Muscle layer of duodenum (tissue), 2 donors: ENCODE measurements at regions not wholly inside any gene's neighbourhood (a gene's known extent, or its start where the extent isn't known, plus 50 kb on each side); places are given as distances from the start of the nearest gene placed in this dataset.
"Not testable (repeated sequence)": the region's sequence is repeated elsewhere in the genome, so short reads cannot be mapped to it uniquely, and the experiment has no call there.

Experiments used
- H3K27ac ChIP-seq: one replicate; pipeline ENCODE4 v1.7.0; 2013; ENCODE audit warnings: mild to moderate bottlenecking, low read length
- H3K27me3 ChIP-seq: one replicate; pipeline ENCODE4 v1.7.0; 2013; ENCODE audit warnings: low read depth, mild to moderate bottlenecking, control low read depth, low read length
- H3K36me3 ChIP-seq, 2 donors: one replicate each; pipeline ENCODE4 v1.7.0; 2013; ENCODE audit warnings: low read length in 2 of 2, control low read depth in 1 of 2, mild to moderate bottlenecking in 1 of 2; ENCODE audit not compliant: insufficient read depth in 2 of 2, control insufficient read depth in 1 of 2
- H3K4me1 ChIP-seq, 2 donors: one replicate each; pipeline ENCODE4 v1.7.0; 2013; ENCODE audit warnings: low read length in 2 of 2, mild to moderate bottlenecking in 2 of 2, control low read depth in 1 of 2, moderate library complexity in 1 of 2; ENCODE audit not compliant: insufficient read depth in 2 of 2, control insufficient read depth in 1 of 2
- H3K4me3 ChIP-seq, 2 donors: one replicate each; pipeline ENCODE4 v1.7.0; 2013; ENCODE audit warnings: low read length in 2 of 2, low read depth in 1 of 2, mild to moderate bottlenecking in 1 of 2
- H3K9me3 ChIP-seq, 2 donors: one replicate each; pipeline ENCODE4 v1.7.0; 2013; ENCODE audit warnings: low read length in 2 of 2, control low read depth in 1 of 2, mild to moderate bottlenecking in 1 of 2; ENCODE audit not compliant: control insufficient read depth in 1 of 2
- donor health status: healthy.

- no peak overlapping the region for H3K27ac ChIP-seq
- H3K27me3 ChIP-seq: no peaks in the 10 kb centered on the region
- H3K36me3 ChIP-seq: no peaks in the 10 kb centered on the region
- no peaks in the 10 kb centered on the region for H3K4me1 ChIP-seq
- H3K4me3 ChIP-seq: no peak overlapping the region
- no peaks in the 10 kb centered on the region for H3K9me3 ChIP-seq
Observed at GRCh38 chr22:27598792-27599191, 202.8 kb downstream of the MN1 start.

GRCh38 chr22:27601195-27601594 is 200.4 kb downstream of the MN1 start:
- no peak overlapping the region for H3K27ac ChIP-seq
- no peaks in the 10 kb centered on the region for H3K9me3 ChIP-seq
- no peaks in the 10 kb centered on the region for H3K27me3 ChIP-seq
- no peaks in the 10 kb centered on the region for H3K36me3 ChIP-seq
- H3K4me3 ChIP-seq: no peak overlapping the region
- H3K4me1 ChIP-seq: no peaks in the 10 kb centered on the region

GRCh38 chr22:27602390-27602789 is 199.2 kb downstream of the MN1 start:
- H3K27me3 ChIP-seq: no peaks in the 10 kb centered on the region
- H3K27ac ChIP-seq: no peak overlapping the region
- no peaks in the 10 kb centered on the region for H3K9me3 ChIP-seq
- H3K36me3 ChIP-seq: no peaks in the 10 kb centered on the region
- H3K4me1 ChIP-seq: no peaks in the 10 kb centered on the region
- H3K4me3 ChIP-seq: no peak overlapping the region

DNA sequence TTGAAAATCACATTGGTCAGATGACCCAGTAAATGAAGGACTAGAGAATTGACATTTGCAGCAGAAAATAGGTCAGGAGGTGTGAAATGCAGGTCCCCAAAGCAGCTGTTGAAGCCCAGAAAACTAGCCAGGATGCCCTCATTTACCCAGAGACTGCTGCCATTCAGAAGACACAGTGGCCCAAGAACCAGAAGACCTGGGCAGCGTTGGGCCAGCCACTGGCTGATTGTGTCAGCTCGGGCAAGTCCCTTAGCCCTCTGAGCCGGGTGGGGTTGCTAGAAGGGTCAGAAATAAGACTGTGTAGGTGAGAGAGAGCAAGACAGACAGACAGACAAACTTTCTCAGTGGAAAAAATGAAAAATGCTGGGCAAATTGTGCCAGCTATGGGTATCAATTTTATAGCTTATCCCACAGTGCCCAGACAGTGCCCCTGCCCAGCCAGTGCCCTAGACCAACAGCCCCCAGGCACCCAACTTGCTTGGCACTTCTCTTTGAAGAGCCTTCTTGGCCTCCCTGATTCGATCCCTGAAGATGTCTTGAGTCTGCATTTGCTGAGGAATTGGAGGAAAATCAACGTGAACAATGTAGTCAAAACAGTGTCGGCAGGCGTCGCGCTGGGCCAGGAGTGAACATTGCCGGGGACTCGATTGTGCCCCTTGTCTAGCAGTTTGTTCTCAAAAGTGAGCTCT is 198.3 kb downstream of the MN1 start:
- H3K36me3 ChIP-seq: no peaks in the 10 kb centered on the region
- no peak overlapping the region for H3K27ac ChIP-seq
- no peaks in the 10 kb centered on the region for H3K27me3 ChIP-seq
- H3K4me3 ChIP-seq: no peak overlapping the region
- H3K4me1 ChIP-seq: no peaks in the 10 kb centered on the region
- no peaks in the 10 kb centered on the region for H3K9me3 ChIP-seq

- Histone ChIP-seq H3K27me3 (no peaks in the 10 kb centered on the region), H3K27ac (no peak overlapping the region), H3K9me3 (no peaks in the 10 kb centered on the region), H3K4me3 (no peak overlapping the region), H3K36me3 (no peaks in the 10 kb centered on the region), H3K4me1 (no peaks in the 10 kb centered on the region)
Observed at GRCh38 chr22:27603800-27604144, 197.8 kb downstream of the MN1 start.

DNA sequence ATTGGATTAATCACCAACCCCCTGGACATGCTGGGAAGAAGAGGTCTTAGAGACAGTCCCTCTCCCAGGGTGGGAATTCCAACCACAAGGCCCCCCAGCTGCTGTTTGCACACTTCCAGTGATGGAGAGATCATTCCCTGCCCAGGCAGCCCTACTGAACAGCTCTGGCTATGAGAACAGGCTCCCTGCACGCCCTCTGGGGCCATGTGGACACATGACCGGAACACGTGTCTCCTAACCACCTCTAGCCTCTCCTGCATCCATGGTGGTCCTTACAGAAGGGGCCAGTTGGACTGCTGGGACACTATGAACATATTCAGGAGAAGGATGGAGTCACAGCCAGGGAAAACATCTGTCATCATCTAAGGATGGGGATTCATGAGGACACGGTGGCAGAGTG is 196.2 kb downstream of the MN1 start:
- Histone ChIP-seq H3K4me3 (no peak overlapping the region), H3K27ac (no peak overlapping the region), H3K9me3 (no peaks in the 10 kb centered on the region), H3K36me3 (no peaks in the 10 kb centered on the region), H3K4me1 (no peaks in the 10 kb centered on the region), H3K27me3 (no peaks in the 10 kb centered on the region)

DNA sequence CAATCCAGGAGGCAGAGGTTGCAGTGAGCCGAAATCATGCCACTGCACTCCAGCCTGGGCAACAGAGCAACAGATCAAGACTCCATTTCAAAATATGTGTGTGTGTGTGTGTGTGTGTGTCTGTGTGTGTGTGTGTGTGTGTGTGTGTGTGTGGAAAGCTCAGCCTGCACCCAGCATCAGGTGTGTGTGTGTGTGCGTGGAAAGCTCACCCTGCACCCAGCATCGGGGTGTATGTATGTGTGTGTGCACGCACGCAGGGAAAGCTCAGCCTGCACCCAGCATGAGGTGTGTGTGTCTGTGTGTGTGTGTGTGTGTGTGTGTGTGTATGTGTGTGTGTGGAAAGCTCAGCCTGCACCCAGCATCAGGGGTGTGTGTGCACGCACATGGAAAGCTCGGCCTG is 193.8 kb downstream of the MN1 start:
- H3K9me3 ChIP-seq, H3K36me3 ChIP-seq, H3K27ac ChIP-seq, H3K4me3 ChIP-seq, H3K4me1 ChIP-seq, H3K27me3 ChIP-seq: not testable (repeated sequence)

DNA sequence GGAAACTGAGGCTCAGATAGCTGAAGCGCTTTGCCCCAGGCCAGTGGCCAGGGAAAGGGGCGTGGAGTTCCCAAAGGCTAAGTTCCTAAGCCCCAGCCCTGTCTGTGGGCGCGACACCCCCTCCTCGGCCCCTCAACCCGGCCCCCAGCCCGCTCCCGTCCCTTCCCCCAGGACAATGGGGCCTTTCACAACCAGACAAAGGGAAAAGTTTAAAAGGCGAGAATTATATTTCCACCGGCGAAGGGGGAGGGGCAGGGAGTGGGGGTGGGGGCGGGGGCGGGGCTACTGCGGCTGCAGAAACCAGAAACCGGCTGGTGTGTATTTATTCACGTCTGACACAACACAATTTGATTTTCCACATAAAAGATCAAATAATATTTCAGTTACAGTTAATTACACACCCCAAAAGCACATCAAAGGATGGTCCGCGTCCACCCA is 192.1 kb downstream of the MN1 start:
- Histone ChIP-seq H3K27me3 (peaks cover 9% of the 10 kb centered on the region), H3K9me3 (no peaks in the 10 kb centered on the region), H3K4me1 (peaks cover 0 to 5% of the 10 kb centered on the region in 2 donors), H3K36me3 (no peaks in the 10 kb centered on the region), H3K4me3 (no peak overlapping the region), H3K27ac (no peak overlapping the region)

- H3K27ac ChIP-seq, H3K4me1 ChIP-seq, H3K4me3 ChIP-seq, H3K9me3 ChIP-seq, H3K36me3 ChIP-seq: not testable (repeated sequence)
- peaks cover 14% of the 10 kb centered on the region for H3K27me3 ChIP-seq
Observed at GRCh38 chr22:27610164-27610563, 191.4 kb downstream of the MN1 start.

GRCh38 chr22:27610863-27611786 is 190.4 kb downstream of the MN1 start:
- peaks cover 16% of the 10 kb centered on the region for H3K27me3 ChIP-seq
- H3K9me3 ChIP-seq: no peaks in the 10 kb centered on the region
- no peak overlapping the region for H3K4me3 ChIP-seq
- peaks cover 0 to 7% of the 10 kb centered on the region in 2 donors for H3K4me1 ChIP-seq
- H3K36me3 ChIP-seq: no peaks in the 10 kb centered on the region
- no peak overlapping the region for H3K27ac ChIP-seq

DNA sequence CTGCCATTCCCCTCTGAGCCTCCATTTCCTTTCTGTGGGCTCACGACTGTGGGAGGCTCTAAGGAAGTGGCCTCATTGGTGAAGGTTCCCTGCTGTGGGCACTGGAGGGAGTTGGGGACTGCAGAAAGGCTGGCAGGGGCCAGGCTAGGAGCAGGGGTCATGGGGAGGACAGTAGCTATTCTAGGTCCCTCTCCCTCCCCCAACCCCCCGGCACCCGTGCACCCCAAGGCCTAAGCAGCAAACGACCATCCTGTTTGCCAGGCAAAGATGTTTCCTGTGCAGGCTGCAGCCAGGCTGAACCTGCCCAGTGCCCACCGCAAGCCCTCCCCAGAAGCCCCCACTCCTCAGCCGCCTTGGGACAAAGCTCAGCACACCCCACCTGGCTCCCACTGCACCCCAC is 189.4 kb downstream of the MN1 start:
- Histone ChIP-seq H3K9me3 (no peaks in the 10 kb centered on the region), H3K4me1 (peaks cover 0 to 7% of the 10 kb centered on the region in 2 donors), H3K36me3 (no peaks in the 10 kb centered on the region), H3K27me3 (peaks cover 16% of the 10 kb centered on the region), H3K27ac (no peak overlapping the region), H3K4me3 (no peak overlapping the region)
